Mesendoderm (in vitro differentiated cells): ENCODE measurements at regions not wholly inside any gene's neighbourhood (a gene's known extent, or its start where the extent isn't known, plus 50 kb on each side); places are given as distances from the start of the nearest gene placed in this dataset.

Experiments
- DNase-seq: peaks from one replicate; pipeline ENCODE4 v3.0.0; 2013
- H2AK5ac ChIP-seq: 2 replicates; pipeline ENCODE4 v1.6.1; 2013; ENCODE audit warnings: low read length, inconsistent platforms
- H2BK120ac ChIP-seq: 2 replicates; pipeline ENCODE4 v1.6.1; 2013; ENCODE audit warnings: low read depth, mild to moderate bottlenecking, low read length, moderate library complexity, mixed read lengths
- H2BK15ac ChIP-seq: replicated peaks from 2 replicates; pipeline ENCODE4 v1.6.1; 2013; ENCODE audit warnings: low read depth, mild to moderate bottlenecking, moderate library complexity
- H2BK5ac ChIP-seq: 2 replicates; pipeline ENCODE4 v1.6.1; 2013; ENCODE audit warnings: low read length, inconsistent platforms
- H3K18ac ChIP-seq: 2 replicates; pipeline ENCODE4 v1.6.1; 2013; ENCODE audit warnings: mild to moderate bottlenecking, low read length, mixed read lengths
- H3K23ac ChIP-seq: one replicate; pipeline ENCODE4 v1.6.1; 2013; ENCODE audit warnings: low read length
- H3K27ac ChIP-seq: 2 replicates; pipeline ENCODE4 v1.5.1; 2013; ENCODE audit warnings: low read depth, mild to moderate bottlenecking, inconsistent platforms, low read length, moderate library complexity
- H3K27me3 ChIP-seq: 2 replicates; pipeline ENCODE4 v1.6.1; 2013; ENCODE audit warnings: low read length, control low read depth, mild to moderate bottlenecking, inconsistent platforms; ENCODE audit not compliant: insufficient read depth, poor library complexity
- H3K36me3 ChIP-seq: 2 replicates; pipeline ENCODE4 v1.6.1; 2013; ENCODE audit warnings: low read length, inconsistent platforms; ENCODE audit not compliant: control insufficient read depth, insufficient read depth
- H3K4ac ChIP-seq: one replicate; pipeline ENCODE4 v1.6.1; 2013; ENCODE audit warnings: low read depth, mild to moderate bottlenecking, low read length, moderate library complexity
- H3K4me1 ChIP-seq: 2 replicates; pipeline ENCODE4 v1.6.1; 2013; ENCODE audit warnings: low read depth, low read length, inconsistent platforms; ENCODE audit not compliant: control insufficient read depth
- H3K4me2 ChIP-seq: 2 replicates; pipeline ENCODE4 v1.6.1; 2013; ENCODE audit warnings: low read length
- H3K4me3 ChIP-seq: 2 replicates; pipeline ENCODE4 v1.5.1; 2013; ENCODE audit warnings: mild to moderate bottlenecking, low read length
- H3K56ac ChIP-seq: one replicate; pipeline ENCODE4 v1.6.1; 2013; ENCODE audit warnings: low read length
- H3K79me1 ChIP-seq: 2 replicates; pipeline ENCODE4 v1.6.1; 2013; ENCODE audit warnings: low read length, inconsistent platforms
- H3K79me2 ChIP-seq: 2 replicates; pipeline ENCODE4 v1.6.1; 2013; ENCODE audit warnings: mild to moderate bottlenecking, low read length; ENCODE audit not compliant: control insufficient read depth, insufficient read depth
- H3K9ac ChIP-seq: 2 replicates; pipeline ENCODE4 v1.6.1; 2013; ENCODE audit warnings: low read length, inconsistent platforms
- H4K5ac ChIP-seq: one replicate; pipeline ENCODE4 v1.6.1; 2013; ENCODE audit warnings: low read length
- H4K8ac ChIP-seq: one replicate; pipeline ENCODE4 v1.6.1; 2013; ENCODE audit warnings: low read depth, mild to moderate bottlenecking, control low read depth, low read length, moderate library complexity
- WGBS: extraction: QIAGEN DNeasy Blood & Tissue Kit; methylation state at CpG from one replicate; pipeline ENCODE4 v1.1.7; 2013; ENCODE audit warnings: low lambda C conversion rate, missing lambda C conversion rate; ENCODE audit not compliant: insufficient coverage; ENCODE audit errors: extremely low coverage; 5-methylcytosine and 5-hydroxymethylcytosine counted together

- no CpG with 5 or more reads among the region's 9 CpGs for WGBS
- no peak overlapping the region for H4K8ac ChIP-seq
These were observed 935.7 kb downstream of the BRD1 start for GRCh38 chr22:48891688-48892577.

DNA sequence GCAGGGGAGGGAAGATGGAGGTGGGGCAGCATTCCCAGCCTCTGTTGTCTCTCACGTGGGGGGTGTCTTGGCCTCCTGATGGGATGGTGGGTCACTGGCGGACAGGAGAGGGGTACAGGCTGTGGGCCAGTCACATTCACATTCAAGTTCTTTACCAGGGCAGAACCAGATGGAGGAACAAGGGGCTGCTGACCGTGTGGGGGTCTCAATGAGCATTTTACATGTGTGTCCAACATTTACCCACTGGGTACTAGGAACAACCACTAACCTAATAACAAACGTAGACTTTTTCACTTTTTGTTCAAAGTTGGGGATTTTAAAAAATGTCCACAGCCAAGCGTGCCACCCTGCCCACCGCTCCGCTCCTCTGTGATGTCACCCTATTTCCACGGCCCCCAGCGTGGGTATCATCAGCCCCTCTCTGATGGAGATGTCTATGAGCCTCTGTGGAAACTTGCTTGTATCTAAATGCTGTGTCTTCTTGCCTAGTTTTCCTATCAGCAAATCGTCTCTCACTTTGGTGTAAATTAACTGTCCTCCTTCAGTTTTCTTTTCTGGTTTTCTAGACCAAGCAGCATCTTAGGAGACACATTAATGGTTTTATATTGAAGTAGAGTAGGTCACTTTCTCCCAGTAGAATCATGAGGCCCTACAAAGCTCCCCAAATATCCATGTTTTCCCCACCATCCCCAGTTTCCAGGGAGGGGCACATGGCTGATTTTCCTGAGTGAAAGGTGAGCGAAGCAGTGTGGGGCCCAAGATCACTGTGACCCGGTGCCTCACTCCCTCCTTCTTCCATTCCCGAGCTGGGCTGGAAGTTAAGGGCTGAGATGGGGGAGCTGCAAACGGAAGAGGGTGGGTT, 936.7 kb downstream of the BRD1 start:
- Histone ChIP-seq H3K9ac (no peak overlapping the region), H4K8ac (no peak overlapping the region), H3K79me2 (no peaks in the 10 kb centered on the region), H3K4me3 (no peak overlapping the region), H3K4me2 (no peak overlapping the region), H2BK120ac (no peak overlapping the region), H3K23ac (no peak overlapping the region), H3K79me1 (no peaks in the 10 kb centered on the region), H3K27me3 (no peaks in the 10 kb centered on the region), H3K4me1 (no peaks in the 10 kb centered on the region), H3K56ac (no peak overlapping the region), H3K27ac (no peak overlapping the region), H2AK5ac (no peak overlapping the region), H4K5ac (no peak overlapping the region), H3K18ac (no peak overlapping the region), H2BK15ac (no peak overlapping the region), H3K4ac (no peak overlapping the region), H2BK5ac (no peak overlapping the region), H3K36me3 (no peaks in the 10 kb centered on the region)
- no CpG with 5 or more reads among the region's 14 CpGs for WGBS
- DNase-seq = no peak

More at GRCh38 chr22:48891688-48892577, 935.7 kb downstream of the BRD1 start:
- Histone ChIP-seq H4K5ac (no peak overlapping the region), H2BK15ac (no peak overlapping the region), H3K4me3 (no peak overlapping the region), H3K27ac (no peak overlapping the region), H3K27me3 (no peaks in the 10 kb centered on the region), H3K79me1 (no peaks in the 10 kb centered on the region), H3K4me2 (no peak overlapping the region), H3K36me3 (no peaks in the 10 kb centered on the region), H3K4me1 (no peaks in the 10 kb centered on the region), H2BK5ac (no peak overlapping the region), H2BK120ac (no peak overlapping the region), H3K56ac (no peak overlapping the region), H3K23ac (no peak overlapping the region), H2AK5ac (no peak overlapping the region), H3K9ac (no peak overlapping the region), H3K18ac (no peak overlapping the region), H3K79me2 (no peaks in the 10 kb centered on the region), H3K4ac (no peak overlapping the region)
- DNase-seq = no peak

DNA sequence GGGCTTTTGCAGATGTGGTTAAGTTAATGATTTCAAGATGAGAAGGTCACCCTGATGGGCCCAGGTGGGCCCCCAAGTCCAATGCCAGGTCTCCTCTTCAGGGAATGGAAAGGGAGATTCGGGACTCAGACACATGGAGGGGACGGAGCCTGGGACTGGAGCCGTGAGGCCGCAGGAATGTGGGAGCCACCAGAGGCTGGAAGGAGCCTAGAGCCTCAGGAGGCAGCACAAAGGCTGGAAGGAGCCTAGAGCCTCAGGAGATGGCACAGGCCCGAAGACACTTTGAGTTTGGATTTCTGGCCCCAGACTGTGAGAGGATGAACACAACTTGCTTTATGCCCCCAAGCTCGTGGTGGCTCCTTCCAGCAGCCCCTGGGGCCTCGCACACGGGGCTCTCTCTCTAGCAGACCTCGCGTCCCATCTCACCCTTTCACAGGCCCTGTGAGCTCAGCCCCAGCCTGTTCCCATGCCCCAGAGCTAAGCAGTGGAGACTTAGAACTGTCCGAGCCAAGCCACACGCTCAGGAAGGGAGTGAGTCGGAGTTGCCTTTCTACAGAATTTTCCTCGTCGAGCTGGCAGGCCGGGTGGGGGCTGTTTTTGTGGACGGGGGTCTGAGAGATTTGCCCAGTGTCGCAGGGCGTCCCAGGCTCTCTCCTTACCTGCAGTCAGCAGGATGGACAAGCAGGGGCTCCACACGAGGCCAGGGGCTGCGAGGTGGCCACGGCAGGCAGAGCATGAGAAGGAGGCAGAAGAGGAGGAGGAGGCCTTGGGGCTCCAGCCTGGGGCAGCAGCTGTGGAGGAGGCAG, 937.6 kb downstream of the BRD1 start:
- H4K8ac ChIP-seq = no peak overlapping the region

DNA sequence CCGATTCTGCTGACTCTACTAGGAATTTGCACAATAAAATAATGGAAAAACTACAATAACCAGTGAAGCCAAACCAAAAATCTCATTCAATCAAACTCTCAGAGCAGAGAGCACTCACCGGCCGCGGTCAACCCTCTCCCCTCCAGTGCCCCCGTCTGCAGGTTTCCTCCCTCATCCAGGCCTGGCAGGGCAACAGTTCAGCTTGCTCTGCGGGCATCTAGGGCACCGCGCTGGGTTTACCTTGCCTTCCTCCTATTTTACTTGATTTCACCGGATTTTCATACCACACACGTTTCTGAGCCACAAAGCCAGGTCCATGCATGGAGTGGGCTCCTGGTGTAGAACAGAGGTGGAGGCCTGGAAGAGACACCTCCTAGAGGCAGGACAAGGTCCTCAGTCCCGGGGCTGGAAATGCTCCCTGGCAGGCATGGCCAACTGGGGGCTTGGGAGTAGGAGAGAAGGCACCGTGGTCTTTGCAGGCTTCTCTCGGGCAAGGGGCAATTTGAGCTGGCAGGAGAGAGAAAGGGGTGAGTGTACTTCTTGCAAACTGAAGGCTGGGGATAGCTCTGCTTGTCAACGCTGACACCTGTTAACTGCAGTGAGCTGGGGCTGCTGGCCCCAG, 938.4 kb downstream of the BRD1 start:
- Histone ChIP-seq H3K27ac (no peak overlapping the region), H3K23ac (no peak overlapping the region), H2BK5ac (no peak overlapping the region), H2BK120ac (no peak overlapping the region), H3K4me2 (no peak overlapping the region), H3K56ac (no peak overlapping the region), H4K5ac (no peak overlapping the region), H4K8ac (no peak overlapping the region), H3K79me2 (no peaks in the 10 kb centered on the region), H3K79me1 (no peaks in the 10 kb centered on the region), H3K4me3 (no peak overlapping the region), H3K4me1 (no peaks in the 10 kb centered on the region), H3K9ac (no peak overlapping the region), H2AK5ac (no peak overlapping the region), H3K27me3 (no peaks in the 10 kb centered on the region), H3K4ac (no peak overlapping the region), H3K36me3 (no peaks in the 10 kb centered on the region), H3K18ac (no peak overlapping the region), H2BK15ac (no peak overlapping the region)
- WGBS = no CpG with 5 or more reads among the region's 14 CpGs
- no peak for DNase-seq

More for the DNA sequence above, 937.6 kb downstream of the BRD1 start:
- H3K4me2 ChIP-seq = no peak overlapping the region
- H3K36me3 ChIP-seq = no peaks in the 10 kb centered on the region
- no peak overlapping the region for H2AK5ac ChIP-seq
- H3K27ac ChIP-seq = no peak overlapping the region
- WGBS = no CpG with 5 or more reads among the region's 22 CpGs
- no peaks in the 10 kb centered on the region for H3K79me1 ChIP-seq
- no peak overlapping the region for H3K9ac ChIP-seq
- H3K56ac ChIP-seq = no peak overlapping the region
- H2BK5ac ChIP-seq = no peak overlapping the region
- H4K5ac ChIP-seq = no peak overlapping the region
- no peak overlapping the region for H3K18ac ChIP-seq
- no peak overlapping the region for H3K4me3 ChIP-seq
- no peaks in the 10 kb centered on the region for H3K4me1 ChIP-seq
- no peaks in the 10 kb centered on the region for H3K27me3 ChIP-seq
- no peak for DNase-seq
- H3K23ac ChIP-seq = no peak overlapping the region
- no peak overlapping the region for H3K4ac ChIP-seq
- H2BK15ac ChIP-seq = no peak overlapping the region
- H2BK120ac ChIP-seq = no peak overlapping the region
- no peaks in the 10 kb centered on the region for H3K79me2 ChIP-seq

- DNase-seq = no peak
- Histone ChIP-seq H4K5ac (no peak overlapping the region), H3K56ac (no peak overlapping the region), H3K4me1 (no peaks in the 10 kb centered on the region), H3K9ac (no peak overlapping the region), H2AK5ac (no peak overlapping the region), H3K4me3 (no peak overlapping the region), H3K27me3 (no peaks in the 10 kb centered on the region), H3K27ac (no peak overlapping the region), H3K4ac (no peak overlapping the region), H2BK15ac (no peak overlapping the region), H3K36me3 (no peaks in the 10 kb centered on the region), H3K79me2 (no peaks in the 10 kb centered on the region), H3K79me1 (no peaks in the 10 kb centered on the region), H3K18ac (no peak overlapping the region), H3K4me2 (no peak overlapping the region), H4K8ac (no peak overlapping the region), H3K23ac (no peak overlapping the region), H2BK5ac (no peak overlapping the region), H2BK120ac (no peak overlapping the region)
- no CpG with 5 or more reads among the region's 14 CpGs for WGBS
These were observed 939.0 kb downstream of the BRD1 start for GRCh38 chr22:48888466-48889208.
